Panc1 (cell line): ENCODE measurements at regions not wholly inside any gene's neighbourhood (a gene's known extent, or its start where the extent isn't known, plus 50 kb on each side); places are given as distances from the start of the nearest gene placed in this dataset.

Experiments
- ATAC-seq: fragments of 200-7000 bp; cut with Tn5 transposase; 2 replicates; pipeline ENCODE4 v1.9.1; 2020; ENCODE audit warnings: mild to moderate bottlenecking, moderate library complexity
- BruUV-seq: library from RNA; stranded (reverse); fragments of 400-500 nt; replicated peaks from 2 replicates; lab custom pipeline; 2021; lab: Mats Ljungman, UMichigan
- CTCF ChIA-PET: fragments of 300-600 bp; sonication (Branson Sonifier 250); formaldehyde crosslinking; loops from one replicate; lab custom pipeline; 2022; ENCODE audit warnings: antibody characterized with exemption; lab: Charles Lee
- POLR2A ChIA-PET: fragments of 300-600 bp; sonication (Branson Sonifier 250); formaldehyde crosslinking; loops from one replicate; lab custom pipeline; 2022; ENCODE audit warnings: antibody characterized with exemption; lab: Charles Lee
- DNase-seq: peaks from one replicate; pipeline ENCODE4 v3.0.0-alpha.2; 2010; ENCODE audit warnings: low read depth, low spot score
- H3K27ac ChIP-seq: 2 replicates; pipeline ENCODE4 v1.5.1; 2011; ENCODE audit warnings: mild to moderate bottlenecking, low read length, inconsistent platforms
- H3K27me3 ChIP-seq: fragments of 200-500 bp; sonication (Bioruptor generic); 2 replicates; pipeline ENCODE4 v1.6.0; 2014; ENCODE audit warnings: low read length, inconsistent platforms; ENCODE audit not compliant: control insufficient read depth, insufficient read depth
- H3K36me3 ChIP-seq: fragments of 200-500 bp; sonication (Bioruptor generic); 2 replicates; pipeline ENCODE4 v1.5.1; 2014; ENCODE audit warnings: inconsistent platforms, mild to moderate bottlenecking, low read length, moderate library complexity; ENCODE audit not compliant: control insufficient read depth, insufficient read depth
- H3K4me1 ChIP-seq: 2 replicates; pipeline ENCODE4 v1.5.1; 2011; ENCODE audit warnings: inconsistent platforms, mild to moderate bottlenecking, low read length, moderate library complexity; ENCODE audit not compliant: control insufficient read depth, insufficient read depth
- H3K4me3 ChIP-seq, 2 experiments: 2 replicates each; pipeline ENCODE4 v1.5.1; 2011 to 2012; ENCODE audit warnings: low read depth in 2 of 2, low read length in 2 of 2, mild to moderate bottlenecking in 2 of 2, inconsistent platforms in 1 of 2, moderate library complexity in 1 of 2
- H3K9me3 ChIP-seq: fragments of 200-500 bp; sonication (Bioruptor generic); 2 replicates; pipeline ENCODE4 v1.5.1; 2014; ENCODE audit warnings: low read depth, mild to moderate bottlenecking, inconsistent platforms, low read length, moderate library complexity; ENCODE audit not compliant: control insufficient read depth, insufficient read depth
- POLR2AphosphoS5 ChIP-seq: IDR thresholded peaks from 2 replicates; pipeline ENCODE4 v1.6.1; 2012; ENCODE audit warnings: mild to moderate bottlenecking, low read depth, low read length, moderate library complexity
- SIN3A ChIP-seq: IDR thresholded peaks from 2 replicates; pipeline ENCODE4 v1.6.1; 2012; ENCODE audit warnings: low read depth, mild to moderate bottlenecking, low read length, moderate library complexity, borderline replicate concordance; ENCODE audit not compliant: insufficient read depth
- TCF7L2 ChIP-seq: IDR thresholded peaks from 2 replicates; pipeline ENCODE4 v1.6.1; 2011; ENCODE audit warnings: mild to moderate bottlenecking, low read depth, low read length, inconsistent platforms
- in situ Hi-C: cut with HindIII; loops from 2 replicates; pipeline ENCODE4 v1.10.0; 2016; ENCODE audit warnings: low sequenced_read_pairs, low pct_unique_long_range_greater_than_20kb
- intact Hi-C: fragments of 100-400 bp; cut with micrococcal nuclease; formaldehyde crosslinking; loops from one replicate; pipeline ENCODE4 v1.10.0; 2022; ENCODE audit not compliant: unreplicated experiment
- TF ChIP-seq, protein P1 (sequence below), 2 experiments: IDR thresholded peaks; 2 replicates each; pipeline ENCODE4 v1.6.1; 2011 to 2012; ENCODE audit warnings: low read depth in 2 of 2, control low read depth in 1 of 2, low read length in 1 of 2, mild to moderate bottlenecking in 1 of 2, moderate library complexity in 1 of 2; ENCODE audit not compliant: insufficient read depth in 1 of 2
- TF ChIP-seq, protein P2 (sequence below): fragments of 450-650 bp; IDR thresholded peaks from 2 replicates; pipeline ENCODE4 v1.5.1; 2017; ENCODE audit warnings: mild to moderate bottlenecking

DNA sequence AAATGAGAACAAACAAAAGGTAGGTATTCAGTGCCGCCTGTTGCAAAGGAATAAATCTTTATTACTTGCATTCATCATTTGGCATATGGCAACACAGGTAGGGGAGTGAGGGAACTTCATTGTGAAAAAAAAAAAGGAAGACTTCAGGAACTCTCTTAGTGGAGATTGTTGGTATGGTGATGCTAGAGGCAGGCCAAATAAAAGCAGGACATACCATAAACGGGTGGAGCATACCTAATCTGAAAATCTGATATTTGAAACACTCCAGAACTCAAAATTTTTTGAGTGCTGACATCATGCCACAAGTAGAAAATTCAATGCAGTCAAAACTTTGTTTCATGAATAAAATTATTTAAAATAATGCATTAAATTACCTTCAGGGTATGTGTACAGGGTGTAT lies 425.8 kb upstream of the SYT4 start:
- Histone ChIP-seq H3K27me3 (no peaks in the 10 kb centered on the region), H3K36me3 (no peaks in the 10 kb centered on the region), H3K9me3 (no peaks in the 10 kb centered on the region), H3K27ac (no peak overlapping the region), H3K4me3 (no peak overlapping the region), H3K4me1 (no peaks in the 10 kb centered on the region)
- DNase-seq (no peak), ATAC-seq (no peak)
- no peak for TF ChIP-seq TCF7L2
- TF ChIP-seq, protein P1, sequence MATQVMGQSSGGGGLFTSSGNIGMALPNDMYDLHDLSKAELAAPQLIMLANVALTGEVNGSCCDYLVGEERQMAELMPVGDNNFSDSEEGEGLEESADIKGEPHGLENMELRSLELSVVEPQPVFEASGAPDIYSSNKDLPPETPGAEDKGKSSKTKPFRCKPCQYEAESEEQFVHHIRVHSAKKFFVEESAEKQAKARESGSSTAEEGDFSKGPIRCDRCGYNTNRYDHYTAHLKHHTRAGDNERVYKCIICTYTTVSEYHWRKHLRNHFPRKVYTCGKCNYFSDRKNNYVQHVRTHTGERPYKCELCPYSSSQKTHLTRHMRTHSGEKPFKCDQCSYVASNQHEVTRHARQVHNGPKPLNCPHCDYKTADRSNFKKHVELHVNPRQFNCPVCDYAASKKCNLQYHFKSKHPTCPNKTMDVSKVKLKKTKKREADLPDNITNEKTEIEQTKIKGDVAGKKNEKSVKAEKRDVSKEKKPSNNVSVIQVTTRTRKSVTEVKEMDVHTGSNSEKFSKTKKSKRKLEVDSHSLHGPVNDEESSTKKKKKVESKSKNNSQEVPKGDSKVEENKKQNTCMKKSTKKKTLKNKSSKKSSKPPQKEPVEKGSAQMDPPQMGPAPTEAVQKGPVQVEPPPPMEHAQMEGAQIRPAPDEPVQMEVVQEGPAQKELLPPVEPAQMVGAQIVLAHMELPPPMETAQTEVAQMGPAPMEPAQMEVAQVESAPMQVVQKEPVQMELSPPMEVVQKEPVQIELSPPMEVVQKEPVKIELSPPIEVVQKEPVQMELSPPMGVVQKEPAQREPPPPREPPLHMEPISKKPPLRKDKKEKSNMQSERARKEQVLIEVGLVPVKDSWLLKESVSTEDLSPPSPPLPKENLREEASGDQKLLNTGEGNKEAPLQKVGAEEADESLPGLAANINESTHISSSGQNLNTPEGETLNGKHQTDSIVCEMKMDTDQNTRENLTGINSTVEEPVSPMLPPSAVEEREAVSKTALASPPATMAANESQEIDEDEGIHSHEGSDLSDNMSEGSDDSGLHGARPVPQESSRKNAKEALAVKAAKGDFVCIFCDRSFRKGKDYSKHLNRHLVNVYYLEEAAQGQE (IDR thresholded peaks at IDR 0.05; ENCODE audit: insufficient read depth in 1 of 2, low read depth in 2 of 2, low read length in 1 of 2) = no peak
- no peak for TF ChIP-seq POLR2AphosphoS5
- TF ChIP-seq, protein P2, sequence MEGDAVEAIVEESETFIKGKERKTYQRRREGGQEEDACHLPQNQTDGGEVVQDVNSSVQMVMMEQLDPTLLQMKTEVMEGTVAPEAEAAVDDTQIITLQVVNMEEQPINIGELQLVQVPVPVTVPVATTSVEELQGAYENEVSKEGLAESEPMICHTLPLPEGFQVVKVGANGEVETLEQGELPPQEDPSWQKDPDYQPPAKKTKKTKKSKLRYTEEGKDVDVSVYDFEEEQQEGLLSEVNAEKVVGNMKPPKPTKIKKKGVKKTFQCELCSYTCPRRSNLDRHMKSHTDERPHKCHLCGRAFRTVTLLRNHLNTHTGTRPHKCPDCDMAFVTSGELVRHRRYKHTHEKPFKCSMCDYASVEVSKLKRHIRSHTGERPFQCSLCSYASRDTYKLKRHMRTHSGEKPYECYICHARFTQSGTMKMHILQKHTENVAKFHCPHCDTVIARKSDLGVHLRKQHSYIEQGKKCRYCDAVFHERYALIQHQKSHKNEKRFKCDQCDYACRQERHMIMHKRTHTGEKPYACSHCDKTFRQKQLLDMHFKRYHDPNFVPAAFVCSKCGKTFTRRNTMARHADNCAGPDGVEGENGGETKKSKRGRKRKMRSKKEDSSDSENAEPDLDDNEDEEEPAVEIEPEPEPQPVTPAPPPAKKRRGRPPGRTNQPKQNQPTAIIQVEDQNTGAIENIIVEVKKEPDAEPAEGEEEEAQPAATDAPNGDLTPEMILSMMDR = no peak
- no peak for TF ChIP-seq SIN3A
- CTCF ChIA-PET = no interaction called here
- no TSS peak for BruUV-seq
- POLR2A ChIA-PET = no interaction called here
- in situ Hi-C loops = no loop called here
- intact Hi-C loops = no loop called here

DNA sequence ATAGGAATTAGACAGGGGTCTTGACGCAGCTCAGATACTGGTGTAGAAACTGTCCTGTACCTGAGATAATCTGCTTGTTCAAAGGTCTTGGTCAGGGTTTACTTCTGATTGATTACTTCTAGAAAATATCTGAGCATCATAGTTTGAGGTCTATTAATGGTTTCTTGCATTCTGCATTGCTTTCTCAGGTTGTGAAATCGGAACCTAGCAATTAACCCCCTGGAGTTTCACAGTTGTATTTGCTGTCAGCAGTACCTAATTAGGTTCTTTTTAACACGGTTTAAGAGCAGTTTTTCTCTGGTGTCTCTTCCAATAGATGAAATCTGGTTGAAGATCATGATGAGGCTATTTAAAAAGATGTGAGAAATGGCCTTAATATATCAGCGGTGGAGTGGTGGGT lies 428.6 kb upstream of the SYT4 start:
- BruUV-seq = no TSS peak
- Histone ChIP-seq H3K4me1 (no peaks in the 10 kb centered on the region), H3K27ac (no peak overlapping the region), H3K4me3 (no peak overlapping the region), H3K9me3 (no peaks in the 10 kb centered on the region), H3K36me3 (no peaks in the 10 kb centered on the region), H3K27me3 (no peaks in the 10 kb centered on the region)
- in situ Hi-C loops (no loop called here), intact Hi-C loops (no loop called here)
- ATAC-seq (no peak), DNase-seq (no peak)
- ChIA-PET POLR2A (no interaction called here), CTCF (no interaction called here)
- TF ChIP-seq TCF7L2 (no peak), SIN3A (no peak)
- TF ChIP-seq, protein P1 (IDR thresholded peaks at IDR 0.05; ENCODE audit: insufficient read depth in 1 of 2, low read depth in 2 of 2, low read length in 1 of 2) = no peak
- TF ChIP-seq, protein P2 = no peak
